KMS-11 (cell line): ENCODE measurements at regions not wholly inside any gene's neighbourhood (a gene's known extent, or its start where the extent isn't known, plus 50 kb on each side); places are given as distances from the start of the nearest gene placed in this dataset.

Source experiments
- H2AFZ ChIP-seq: fragments of 200-600 bp; sonication (generic); 2 replicates; pipeline ENCODE4 v1.6.1; 2016; ENCODE audit warnings: antibody characterized with exemption, mixed run types, low read depth
- H3K27ac ChIP-seq: fragments of 200-600 bp; sonication (generic); 2 replicates; pipeline ENCODE4 v1.6.1; 2016; ENCODE audit warnings: mild to moderate bottlenecking, mixed run types
- H3K27me3 ChIP-seq: fragments of 200-600 bp; sonication (generic); 2 replicates; pipeline ENCODE4 v1.6.1; 2017; ENCODE audit warnings: mild to moderate bottlenecking, low read depth, mixed run types, moderate library complexity; ENCODE audit not compliant: insufficient read depth
- H3K36me3 ChIP-seq: fragments of 200-600 bp; sonication (generic); 2 replicates; pipeline ENCODE4 v1.6.1; 2017; ENCODE audit warnings: mild to moderate bottlenecking, mixed run types; ENCODE audit not compliant: insufficient read depth
- H3K4me1 ChIP-seq: fragments of 200-600 bp; sonication (generic); 2 replicates; pipeline ENCODE4 v1.6.1; 2016; ENCODE audit warnings: mild to moderate bottlenecking, low read depth, mixed run types; ENCODE audit not compliant: poor library complexity, severe bottlenecking
- H3K4me2 ChIP-seq: fragments of 200-600 bp; sonication (generic); 2 replicates; pipeline ENCODE4 v1.7.0; 2016; ENCODE audit warnings: mild to moderate bottlenecking, mixed run types
- H3K4me3 ChIP-seq: fragments of 200-600 bp; sonication (generic); IDR thresholded peaks from 2 replicates; pipeline ENCODE4 v1.6.1; 2017; ENCODE audit warnings: low read depth, low read length, mixed read lengths; ENCODE audit not compliant: insufficient read depth
- H3K79me2 ChIP-seq: fragments of 200-600 bp; sonication (generic); 2 replicates; pipeline ENCODE4 v1.6.1; 2016; ENCODE audit warnings: low read depth, mixed run types; ENCODE audit not compliant: insufficient read depth
- H3K9ac ChIP-seq: fragments of 200-600 bp; sonication (generic); 2 replicates; pipeline ENCODE4 v1.6.1; 2016; ENCODE audit warnings: mild to moderate bottlenecking, mixed run types
- H4K20me1 ChIP-seq: fragments of 200-600 bp; sonication (generic); 2 replicates; pipeline ENCODE4 v1.6.1; 2016; ENCODE audit warnings: mild to moderate bottlenecking, mixed run types; ENCODE audit not compliant: insufficient read depth
- CTCF ChIP-seq: fragments of 200-600 bp; sonication (generic); conservative IDR thresholded peaks from 2 replicates; pipeline ENCODE4 v1.6.1; 2017; ENCODE audit warnings: low read depth, mild to moderate bottlenecking, antibody characterized with exemption, low read length, moderate library complexity, mixed read lengths

GRCh38 chr17:71677439-71677838 lies 443.4 kb upstream of the SOX9 start:
- no peak overlapping the region for H3K27ac ChIP-seq
- no peaks in the 10 kb centered on the region for H3K27me3 ChIP-seq
- TF ChIP-seq CTCF: no peak
- H3K9ac ChIP-seq: no peak overlapping the region
- no peaks in the 10 kb centered on the region for H4K20me1 ChIP-seq
- no peak overlapping the region for H2AFZ ChIP-seq
- no peak overlapping the region for H3K4me3 ChIP-seq
- no peak overlapping the region for H3K4me2 ChIP-seq
- H3K36me3 ChIP-seq: no peaks in the 10 kb centered on the region
- no peaks in the 10 kb centered on the region for H3K4me1 ChIP-seq
- H3K79me2 ChIP-seq: no peaks in the 10 kb centered on the region

GRCh38 chr17:71679832-71680231 lies 441.0 kb upstream of the SOX9 start:
- no peak overlapping the region for H3K9ac ChIP-seq
- H3K27ac ChIP-seq: no peak overlapping the region
- H2AFZ ChIP-seq: no peak overlapping the region
- no peaks in the 10 kb centered on the region for H3K27me3 ChIP-seq
- TF ChIP-seq CTCF: no peak
- no peaks in the 10 kb centered on the region for H3K79me2 ChIP-seq
- no peak overlapping the region for H3K4me2 ChIP-seq
- no peaks in the 10 kb centered on the region for H4K20me1 ChIP-seq
- H3K36me3 ChIP-seq: no peaks in the 10 kb centered on the region
- no peak overlapping the region for H3K4me3 ChIP-seq
- no peaks in the 10 kb centered on the region for H3K4me1 ChIP-seq

- no peak overlapping the region for H2AFZ ChIP-seq
Observed at GRCh38 chr17:71681427-71682173, 439.2 kb upstream of the SOX9 start.

GRCh38 chr17:71682174-71682494 lies 438.7 kb upstream of the SOX9 start:
- H4K20me1 ChIP-seq: no peaks in the 10 kb centered on the region
- H3K27me3 ChIP-seq: no peaks in the 10 kb centered on the region
- no peak overlapping the region for H3K4me3 ChIP-seq
- H3K4me1 ChIP-seq: no peaks in the 10 kb centered on the region
- H2AFZ ChIP-seq: no peak overlapping the region
- H3K36me3 ChIP-seq: no peaks in the 10 kb centered on the region
- H3K9ac ChIP-seq: no peak overlapping the region
- no peaks in the 10 kb centered on the region for H3K79me2 ChIP-seq
- H3K4me2 ChIP-seq: no peak overlapping the region
- H3K27ac ChIP-seq: no peak overlapping the region
- no peak for TF ChIP-seq CTCF

More at GRCh38 chr17:71681427-71682173, 439.2 kb upstream of the SOX9 start:
- no peaks in the 10 kb centered on the region for H3K36me3 ChIP-seq
- no peaks in the 10 kb centered on the region for H3K4me1 ChIP-seq
- H3K27me3 ChIP-seq: no peaks in the 10 kb centered on the region
- no peak overlapping the region for H3K27ac ChIP-seq
- H3K4me2 ChIP-seq: no peak overlapping the region
- no peak overlapping the region for H3K4me3 ChIP-seq
- H3K79me2 ChIP-seq: no peaks in the 10 kb centered on the region
- TF ChIP-seq CTCF: no peak
- H3K9ac ChIP-seq: no peak overlapping the region
- H4K20me1 ChIP-seq: no peaks in the 10 kb centered on the region
